DMS153 (cell line): ENCODE measurements at regions not wholly inside any gene's neighbourhood (a gene's known extent, or its start where the extent isn't known, plus 50 kb on each side); places are given as distances from the start of the nearest gene placed in this dataset.

Experiments used
- DNase-seq: peaks from one replicate; lab custom pipeline; 2025; lab: John Stamatoyannopoulos, UW

GRCh38 chr21:16538936-16539440, 809.2 kb downstream of the USP25 start:
- no peak for DNase-seq

DNA sequence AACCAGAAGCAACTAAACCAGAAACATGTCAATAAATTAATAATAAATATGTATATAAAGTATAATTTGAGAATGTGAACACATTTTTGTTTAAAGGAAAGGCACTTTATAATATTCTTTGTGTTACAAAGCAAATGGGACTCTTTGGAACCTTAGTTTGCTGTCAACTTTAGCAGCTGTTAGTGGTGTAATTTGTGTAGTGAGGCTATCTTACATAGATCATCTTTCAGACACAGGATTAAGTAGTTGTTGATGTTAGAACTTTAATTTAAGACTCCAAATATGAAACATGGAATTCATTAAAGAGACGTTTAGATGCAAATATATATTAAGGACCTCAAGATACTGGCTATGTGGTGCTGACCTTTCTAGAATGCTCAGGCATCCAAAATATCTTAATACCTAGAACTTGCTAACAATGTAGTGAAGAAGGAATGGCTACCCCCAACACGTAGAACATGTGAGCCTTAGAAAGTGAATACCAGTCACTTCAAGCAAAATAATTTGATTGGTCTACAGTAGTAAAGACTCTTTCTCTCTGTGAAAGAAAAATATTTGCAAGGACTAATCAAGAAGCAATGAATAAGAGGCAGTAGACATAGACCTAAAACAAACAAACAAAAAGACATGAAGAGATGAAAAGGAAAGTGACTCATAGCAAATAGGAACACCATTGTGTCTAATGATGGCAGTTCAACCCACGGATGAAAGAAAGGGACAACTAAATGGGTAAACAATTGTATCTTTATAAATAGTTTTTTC, 811.4 kb downstream of the USP25 start:
- DNase-seq = no peak

GRCh38 chr21:16550118-16550517, 820.3 kb downstream of the USP25 start:
- DNase-seq = no peak

- no peak for DNase-seq
These were observed 821.3 kb downstream of the USP25 start for GRCh38 chr21:16550917-16551741.

- no peak for DNase-seq
These were observed 823.1 kb downstream of the USP25 start for GRCh38 chr21:16552880-16553279.

DNA sequence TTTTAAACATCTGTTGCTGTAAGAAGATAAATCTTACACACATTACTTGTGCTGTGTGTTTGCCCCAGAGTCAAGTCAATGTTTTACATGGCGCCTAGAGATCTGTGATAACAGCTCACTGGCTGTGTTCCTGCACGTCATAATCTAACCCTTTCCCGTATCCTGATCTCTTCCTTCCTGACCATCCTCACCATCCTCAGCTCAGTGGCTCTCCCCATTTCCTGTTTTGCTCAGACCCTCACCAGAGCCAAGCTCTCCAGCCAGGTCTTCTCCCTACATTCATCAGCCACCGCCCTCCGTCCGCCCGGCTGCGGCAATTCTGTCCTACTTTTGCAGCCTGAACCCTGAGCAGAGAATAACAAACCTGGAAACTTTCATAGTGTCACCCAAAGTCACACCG, 824.7 kb downstream of the USP25 start:
- no peak for DNase-seq

GRCh38 chr21:16563116-16563515, 833.3 kb downstream of the USP25 start:
- no peak for DNase-seq

DNA sequence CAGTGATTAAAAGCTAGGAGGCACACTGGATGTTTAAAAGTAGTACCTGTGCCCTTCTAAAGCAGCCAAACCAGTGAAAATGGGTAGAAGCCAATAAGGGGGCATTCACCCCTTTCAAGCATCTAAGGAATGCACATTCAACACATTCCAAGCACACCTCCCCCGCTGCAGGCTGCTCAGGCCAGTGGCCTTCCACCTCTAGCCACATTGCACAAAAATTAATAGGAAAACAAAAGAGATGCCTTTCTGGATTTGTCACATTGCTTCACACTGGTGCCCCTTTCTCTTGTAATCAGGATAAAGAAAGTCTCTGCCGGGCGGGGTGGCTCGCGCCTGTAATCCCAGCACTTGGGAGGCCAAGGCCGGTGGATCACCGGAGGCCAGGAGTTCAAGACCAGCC, 834.0 kb downstream of the USP25 start:
- no peak for DNase-seq

DNA sequence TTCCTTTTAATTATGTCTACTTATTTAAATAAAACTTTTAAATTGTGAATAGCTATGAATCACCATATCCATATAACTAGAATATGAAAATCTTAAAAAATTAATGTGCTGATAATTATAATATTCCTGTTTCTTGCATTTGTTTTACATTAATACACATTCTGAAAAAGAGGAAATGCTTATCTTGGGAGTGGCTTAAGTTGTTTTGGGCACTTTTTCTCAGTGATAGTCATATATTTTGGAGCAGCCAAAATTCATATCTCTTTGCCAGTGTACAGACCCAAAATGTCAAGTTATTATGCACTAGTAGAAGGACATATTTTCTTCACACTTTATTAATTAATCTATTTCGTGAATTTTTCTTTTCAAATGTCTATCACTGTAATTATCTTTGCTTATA, 838.5 kb downstream of the USP25 start:
- no peak for DNase-seq

- DNase-seq = no peak
These were observed 838.9 kb downstream of the USP25 start for GRCh38 chr21:16568661-16569060.

- no peak for DNase-seq
These were observed 839.9 kb downstream of the USP25 start for GRCh38 chr21:16569679-16570078.

DNA sequence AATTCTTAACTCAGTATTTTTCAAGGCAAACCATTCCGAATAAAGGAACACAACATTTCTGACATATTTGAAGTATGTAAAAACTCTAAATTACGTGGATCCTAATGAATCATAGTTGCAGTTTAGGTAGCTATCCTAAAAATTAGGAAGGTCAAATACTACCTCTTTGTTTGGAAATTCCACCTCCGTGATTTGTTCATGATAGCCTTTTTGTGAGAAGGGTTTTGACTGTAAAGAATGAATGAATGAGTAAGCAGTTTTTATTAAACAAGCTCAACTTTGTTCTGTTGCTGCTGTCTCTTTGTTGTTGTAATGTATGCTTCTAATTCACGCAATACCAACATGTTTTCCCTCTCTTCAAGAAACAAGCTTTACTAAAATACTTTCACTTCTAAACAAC, 840.4 kb downstream of the USP25 start:
- DNase-seq = no peak

DNA sequence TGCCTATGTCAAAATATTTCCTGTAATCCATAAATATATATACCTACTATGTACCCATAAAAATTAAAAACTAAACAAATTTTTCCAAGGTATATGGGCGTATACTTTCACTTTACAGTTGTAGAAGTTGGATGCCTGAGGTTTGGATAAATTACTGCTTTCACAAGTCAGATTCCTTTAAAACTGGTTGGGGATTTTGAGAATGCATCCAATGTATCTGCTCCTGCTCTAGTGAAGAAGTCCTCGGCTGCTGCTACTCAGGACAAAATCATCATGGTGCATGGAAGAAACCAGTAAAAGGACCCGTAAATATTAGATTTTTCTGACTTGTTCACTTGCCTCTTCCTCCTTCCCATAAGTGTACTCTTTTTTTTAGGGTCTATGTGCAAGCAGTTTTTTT, 841.1 kb downstream of the USP25 start:
- DNase-seq = no peak

DNA sequence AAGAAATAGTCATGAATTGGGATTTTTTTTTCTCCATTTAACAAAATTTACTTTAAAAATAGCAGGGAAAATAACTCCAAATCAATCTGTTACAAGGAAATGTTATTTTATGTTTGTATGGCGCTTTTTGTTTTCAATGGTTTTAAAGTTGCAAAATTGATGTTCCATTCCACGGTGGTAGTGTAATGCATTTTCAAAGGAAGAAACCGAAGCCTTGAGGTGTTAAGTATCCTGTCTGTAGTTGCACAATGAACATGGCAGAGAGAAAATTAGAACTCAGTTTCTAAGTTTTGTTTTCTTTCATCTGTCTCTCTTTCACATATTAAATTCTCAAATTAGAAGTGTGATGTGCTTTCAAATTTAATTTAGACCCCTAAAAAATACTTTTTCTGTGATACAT, 841.8 kb downstream of the USP25 start:
- DNase-seq = no peak

GRCh38 chr21:16572032-16572431, 842.2 kb downstream of the USP25 start:
- no peak for DNase-seq

DNA sequence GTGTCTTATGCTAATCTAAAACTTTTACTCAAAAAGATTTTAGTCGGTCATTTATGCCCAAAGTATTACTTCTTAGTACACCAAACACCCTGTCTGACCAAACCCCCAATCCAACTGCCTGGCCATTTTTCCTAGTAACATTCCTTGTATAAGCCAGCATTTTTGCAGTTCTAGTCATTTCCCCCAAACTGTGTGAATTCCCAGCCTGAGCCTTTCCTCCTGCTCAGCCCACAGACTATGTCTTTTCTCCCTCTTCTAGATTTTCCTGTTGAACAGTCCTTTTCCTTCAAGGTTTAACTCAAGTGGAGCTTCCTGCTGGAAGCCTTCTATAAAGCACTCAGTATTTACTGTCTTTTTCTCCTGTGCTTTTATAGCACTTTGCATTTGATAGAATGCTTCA, 843.8 kb downstream of the USP25 start:
- DNase-seq = no peak

DNA sequence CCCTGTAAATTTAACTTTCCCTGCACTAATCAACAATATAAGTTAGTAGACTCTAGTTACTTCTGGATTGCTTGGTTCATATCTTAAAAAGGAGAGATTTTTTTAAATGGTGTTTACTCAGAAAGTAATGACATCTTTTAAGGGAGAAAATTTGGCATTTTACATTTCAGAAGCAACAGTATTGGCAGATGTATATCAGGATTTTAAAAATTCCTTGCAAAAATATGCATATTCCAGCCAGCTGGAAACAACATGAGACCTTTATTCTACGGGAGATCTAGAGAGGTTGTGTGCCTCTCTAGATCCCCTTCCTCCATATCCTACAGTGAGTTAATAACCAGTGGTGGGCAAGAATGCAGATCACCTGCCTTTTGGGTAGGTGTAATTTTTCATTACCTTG, 848.2 kb downstream of the USP25 start:
- DNase-seq = no peak

GRCh38 chr21:16578912-16579311, 849.1 kb downstream of the USP25 start:
- DNase-seq = no peak

- DNase-seq = no peak
These were observed 849.8 kb downstream of the USP25 start for GRCh38 chr21:16579538-16579937.

GRCh38 chr21:16580661-16581060, 850.9 kb downstream of the USP25 start:
- DNase-seq = no peak

DNA sequence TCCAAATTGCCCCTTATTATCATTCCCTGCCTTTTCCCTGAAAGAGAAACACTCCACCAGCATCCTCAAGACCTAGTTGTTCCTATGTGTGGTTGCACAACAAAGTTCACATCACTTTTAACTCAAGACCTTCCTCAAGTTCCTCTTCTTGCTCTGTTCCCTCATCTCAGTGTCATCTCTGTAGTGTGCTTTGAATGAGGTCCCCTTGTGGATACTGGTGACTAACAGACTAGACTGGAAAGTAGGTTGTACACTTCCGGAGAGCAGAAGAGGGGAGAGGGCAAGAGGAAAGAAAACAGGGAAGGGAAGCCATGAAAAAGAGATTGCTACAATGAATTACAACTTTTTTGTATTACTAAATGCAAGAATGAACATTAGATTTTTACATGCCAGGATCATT, 853.8 kb downstream of the USP25 start:
- DNase-seq = no peak

- no peak for DNase-seq
These were observed 855.0 kb downstream of the USP25 start for GRCh38 chr21:16584756-16585155.

DNA sequence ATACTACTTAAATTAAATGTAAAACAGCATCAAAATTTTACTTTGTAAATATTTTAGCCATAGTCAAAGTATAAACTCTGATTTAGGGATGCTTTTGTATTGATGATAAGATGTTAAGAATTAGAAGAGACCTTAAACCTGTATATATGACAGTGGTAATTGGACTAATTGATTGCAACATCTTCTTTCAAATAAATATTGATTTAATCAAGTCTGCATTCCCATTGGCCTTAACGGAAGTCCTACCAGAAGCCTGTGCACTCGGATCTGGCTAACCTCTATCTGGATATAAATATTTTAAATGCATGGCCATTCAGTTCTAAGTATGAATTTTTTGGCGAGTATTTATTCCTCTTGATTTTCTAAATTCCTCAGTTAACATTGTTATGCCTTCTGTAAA, 856.1 kb downstream of the USP25 start:
- DNase-seq = no peak
